PC-9 (cell line): ENCODE measurements at regions not wholly inside any gene's neighbourhood (a gene's known extent, or its start where the extent isn't known, plus 50 kb on each side); places are given as distances from the start of the nearest gene placed in this dataset.

Experiments
- BruUV-seq: library from RNA; stranded (reverse); fragments of 400-500 nt; replicated peaks from 2 replicates; lab custom pipeline; 2021; lab: Mats Ljungman, UMichigan
- CTCF ChIA-PET: fragments of 300-600 bp; sonication (Branson Sonifier 250); formaldehyde crosslinking; loops from one replicate; lab custom pipeline; 2022; ENCODE audit warnings: antibody characterized with exemption; lab: Charles Lee
- POLR2A ChIA-PET: fragments of 300-600 bp; sonication (Branson Sonifier 250); formaldehyde crosslinking; loops from one replicate; lab custom pipeline; 2022; ENCODE audit warnings: antibody characterized with exemption; ENCODE audit not compliant: unreplicated experiment; lab: Charles Lee
- DNase-seq, 2 experiments: peaks; one replicate each; pipeline versions ENCODE4 v3.0.0 to v3.0.0-alpha.2; 2015 to 2022; ENCODE audit warnings: mixed read lengths in 1 of 2
- H2AFZ ChIP-seq: fragments of 200-600 bp; sonication (generic); 2 replicates; pipeline ENCODE4 v1.8.1; 2017; ENCODE audit warnings: antibody characterized with exemption
- H3F3A ChIP-seq: fragments of 200-600 bp; sonication (generic); 2 replicates; pipeline ENCODE4 v1.8.1; 2017; ENCODE audit warnings: antibody characterized with exemption, mild to moderate bottlenecking, low read depth; ENCODE audit not compliant: insufficient read depth
- H3K27ac ChIP-seq: fragments of 200-600 bp; sonication (generic); 2 replicates; pipeline ENCODE4 v1.6.1; 2016; ENCODE audit warnings: mixed run types
- H3K27me3 ChIP-seq: fragments of 200-600 bp; sonication (generic); 2 replicates; pipeline ENCODE4 v1.6.1; 2016; ENCODE audit warnings: low read depth, mixed run types; ENCODE audit not compliant: insufficient read depth
- H3K36me3 ChIP-seq: fragments of 200-600 bp; sonication (generic); 2 replicates; pipeline ENCODE4 v1.6.1; 2016; ENCODE audit warnings: low read depth, mixed run types
- H3K4me1 ChIP-seq: fragments of 200-600 bp; sonication (generic); replicated peaks from 2 replicates; pipeline ENCODE4 v1.6.1; 2016; ENCODE audit warnings: mixed run types; ENCODE audit not compliant: insufficient read depth
- H3K4me2 ChIP-seq: fragments of 200-600 bp; sonication (generic); 2 replicates; pipeline ENCODE4 v1.6.1; 2017; ENCODE audit warnings: mixed run types
- H3K4me3 ChIP-seq: fragments of 200-600 bp; sonication (generic); 2 replicates; pipeline ENCODE4 v1.6.1; 2016; ENCODE audit warnings: mixed run types
- H3K79me2 ChIP-seq: fragments of 200-600 bp; sonication (generic); 2 replicates; pipeline ENCODE4 v1.6.1; 2017; ENCODE audit warnings: low read depth, mixed run types
- H3K9me2 ChIP-seq: fragments of 200-600 bp; sonication (generic); 2 replicates; pipeline ENCODE4 v1.8.1; 2017; ENCODE audit warnings: mild to moderate bottlenecking; ENCODE audit not compliant: insufficient read depth
- H3K9me3 ChIP-seq: fragments of 200-600 bp; sonication (generic); 2 replicates; pipeline ENCODE4 v1.8.1; 2016; ENCODE audit warnings: low read depth; ENCODE audit not compliant: insufficient read depth
- H4K20me1 ChIP-seq: fragments of 200-600 bp; sonication (generic); 2 replicates; pipeline ENCODE4 v1.8.1; 2017; ENCODE audit not compliant: insufficient read depth
- EZH2 ChIP-seq: fragments of 200-600 bp; sonication (generic); IDR thresholded peaks from 2 replicates; pipeline ENCODE4 v1.8.0; 2017; ENCODE audit warnings: antibody characterized with exemption, low read depth
- intact Hi-C: fragments of 100-400 bp; cut with micrococcal nuclease; formaldehyde crosslinking; loops from one replicate; pipeline ENCODE4 v1.10.0; 2022; ENCODE audit not compliant: unreplicated experiment
- TF ChIP-seq, protein P1 (sequence below): fragments of 200-600 bp; sonication (generic); conservative IDR thresholded peaks from 2 replicates; pipeline ENCODE4 v1.6.1; 2017; ENCODE audit warnings: mixed run types, antibody characterized with exemption, mild to moderate bottlenecking, moderate library complexity

DNA sequence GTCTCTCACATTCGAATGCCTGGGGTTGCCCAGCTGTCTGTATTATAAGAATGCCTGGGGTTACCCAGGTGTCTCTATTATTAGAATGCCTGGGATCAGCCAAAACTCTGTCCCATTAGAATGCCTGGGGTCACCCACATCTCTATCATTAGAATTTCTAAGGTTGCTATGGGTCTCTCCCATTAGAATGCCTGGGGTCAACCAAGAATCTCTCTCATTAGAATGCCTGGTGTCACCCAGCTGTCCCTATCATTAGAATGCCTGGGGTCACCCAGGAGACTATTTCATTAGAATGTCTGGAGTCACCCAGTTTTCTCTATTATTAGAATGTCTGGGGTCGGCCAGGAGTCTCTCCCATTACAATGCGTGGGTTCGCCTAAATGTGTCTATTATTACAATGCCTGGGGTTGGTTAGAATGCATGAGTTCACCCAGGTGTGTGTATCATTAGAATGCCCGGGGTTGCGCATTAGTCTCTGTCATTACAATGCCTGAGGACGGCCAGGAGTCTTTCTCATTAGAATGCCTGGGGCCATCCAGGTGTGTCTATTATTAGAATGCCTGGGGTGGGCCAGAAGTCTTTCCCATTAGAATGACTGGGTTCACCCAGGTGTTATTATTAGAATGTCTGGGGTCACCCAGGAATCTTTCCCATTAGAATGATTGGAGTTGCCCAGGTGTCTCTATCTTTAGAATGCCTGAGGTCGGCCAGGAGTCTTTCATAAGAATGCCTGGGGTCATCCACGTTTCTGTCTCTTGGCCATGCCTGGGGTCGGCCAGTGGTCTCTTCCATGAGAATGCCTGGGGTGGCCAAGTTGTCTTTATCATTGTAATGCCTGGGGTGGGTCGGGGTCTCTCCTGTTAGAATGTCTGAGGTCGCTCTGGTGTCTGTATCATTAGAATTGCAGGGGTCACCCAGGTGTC, 59.6 kb downstream of the RNF187 start:
- H3F3A ChIP-seq = peaks cover 21% of the 10 kb centered on the region; the same call in 1 of the 2 replicates
- POLR2A ChIA-PET = no interaction called here
- no peaks in the 10 kb centered on the region for H4K20me1 ChIP-seq
- intact Hi-C loops = no loop called here
- no peak for TF ChIP-seq EZH2
- TF ChIP-seq, protein P1, sequence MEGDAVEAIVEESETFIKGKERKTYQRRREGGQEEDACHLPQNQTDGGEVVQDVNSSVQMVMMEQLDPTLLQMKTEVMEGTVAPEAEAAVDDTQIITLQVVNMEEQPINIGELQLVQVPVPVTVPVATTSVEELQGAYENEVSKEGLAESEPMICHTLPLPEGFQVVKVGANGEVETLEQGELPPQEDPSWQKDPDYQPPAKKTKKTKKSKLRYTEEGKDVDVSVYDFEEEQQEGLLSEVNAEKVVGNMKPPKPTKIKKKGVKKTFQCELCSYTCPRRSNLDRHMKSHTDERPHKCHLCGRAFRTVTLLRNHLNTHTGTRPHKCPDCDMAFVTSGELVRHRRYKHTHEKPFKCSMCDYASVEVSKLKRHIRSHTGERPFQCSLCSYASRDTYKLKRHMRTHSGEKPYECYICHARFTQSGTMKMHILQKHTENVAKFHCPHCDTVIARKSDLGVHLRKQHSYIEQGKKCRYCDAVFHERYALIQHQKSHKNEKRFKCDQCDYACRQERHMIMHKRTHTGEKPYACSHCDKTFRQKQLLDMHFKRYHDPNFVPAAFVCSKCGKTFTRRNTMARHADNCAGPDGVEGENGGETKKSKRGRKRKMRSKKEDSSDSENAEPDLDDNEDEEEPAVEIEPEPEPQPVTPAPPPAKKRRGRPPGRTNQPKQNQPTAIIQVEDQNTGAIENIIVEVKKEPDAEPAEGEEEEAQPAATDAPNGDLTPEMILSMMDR = no peak
- H3K79me2 ChIP-seq = no peaks in the 10 kb centered on the region
- no peaks in the 10 kb centered on the region for H3K9me3 ChIP-seq
- H3K27ac ChIP-seq = no peak overlapping the region
- CTCF ChIA-PET = no interaction called here
- no peak overlapping the region for H3K4me3 ChIP-seq
- H3K4me1 ChIP-seq = peaks cover 31% of the 10 kb centered on the region
- H3K4me2 ChIP-seq = no peak overlapping the region
- H3K36me3 ChIP-seq = no peaks in the 10 kb centered on the region
- H3K27me3 ChIP-seq = no peaks in the 10 kb centered on the region
- no TSS peak for BruUV-seq
- H3K9me2 ChIP-seq = no peaks in the 10 kb centered on the region
- H2AFZ ChIP-seq = no peak overlapping the region
- no peak for DNase-seq

- DNase-seq = no peak
- TF ChIP-seq, protein P1 = no peak
- no peak for TF ChIP-seq EZH2
These were observed 60.2 kb downstream of the RNF187 start for GRCh38 chr1:228547464-228547792.

GRCh38 chr1:228548788-228549187, 61.6 kb downstream of the RNF187 start:
- H3K36me3 ChIP-seq = no peaks in the 10 kb centered on the region
- H3K4me1 ChIP-seq = peaks cover 20% of the 10 kb centered on the region
- no peak overlapping the region for H3K4me3 ChIP-seq
- H4K20me1 ChIP-seq = no peaks in the 10 kb centered on the region
- H3K27ac ChIP-seq = no peak overlapping the region
- no peak for DNase-seq
- no peak overlapping the region for H2AFZ ChIP-seq
- H3K27me3 ChIP-seq = no peaks in the 10 kb centered on the region; the same call in 1 of the 2 replicates
- H3K9me2 ChIP-seq = no peaks in the 10 kb centered on the region
- no peak for TF ChIP-seq EZH2
- TF ChIP-seq, protein P1 = no peak
- intact Hi-C loops = no loop called here
- CTCF ChIA-PET = no interaction called here
- no TSS peak for BruUV-seq
- peaks cover 14% of the 10 kb centered on the region; the same call in 1 of the 2 replicates for H3F3A ChIP-seq
- H3K79me2 ChIP-seq = no peaks in the 10 kb centered on the region
- H3K4me2 ChIP-seq = no peak overlapping the region
- H3K9me3 ChIP-seq = no peaks in the 10 kb centered on the region
- POLR2A ChIA-PET = no interaction called here

More at GRCh38 chr1:228547464-228547792, 60.2 kb downstream of the RNF187 start:
- ChIA-PET CTCF (no interaction called here), POLR2A (interaction anchor here (0.7 kb wide), 1 partner anchor 110 kb away, joined by 5 read pairs; no protein-coding TSS in a partner anchor)
- Histone ChIP-seq H3K79me2 (no peaks in the 10 kb centered on the region), H3K9me3 (no peaks in the 10 kb centered on the region), H3F3A (peaks cover 21% of the 10 kb centered on the region; the same call in 1 of the 2 replicates), H3K27ac (no peak overlapping the region), H3K9me2 (no peaks in the 10 kb centered on the region), H3K4me1 (peaks cover 31% of the 10 kb centered on the region), H3K36me3 (no peaks in the 10 kb centered on the region), H2AFZ (no peak overlapping the region), H4K20me1 (no peaks in the 10 kb centered on the region), H3K4me2 (no peak overlapping the region), H3K27me3 (no peaks in the 10 kb centered on the region; the same call in 1 of the 2 replicates), H3K4me3 (no peak overlapping the region)
- intact Hi-C loops = no loop called here
- no TSS peak for BruUV-seq
